ENCODE measurements at regions not wholly inside any gene's neighbourhood (a gene's known extent, or its start where the extent isn't known, plus 50 kb on each side); places are given as distances from the start of the nearest gene placed in this dataset.

DNA sequence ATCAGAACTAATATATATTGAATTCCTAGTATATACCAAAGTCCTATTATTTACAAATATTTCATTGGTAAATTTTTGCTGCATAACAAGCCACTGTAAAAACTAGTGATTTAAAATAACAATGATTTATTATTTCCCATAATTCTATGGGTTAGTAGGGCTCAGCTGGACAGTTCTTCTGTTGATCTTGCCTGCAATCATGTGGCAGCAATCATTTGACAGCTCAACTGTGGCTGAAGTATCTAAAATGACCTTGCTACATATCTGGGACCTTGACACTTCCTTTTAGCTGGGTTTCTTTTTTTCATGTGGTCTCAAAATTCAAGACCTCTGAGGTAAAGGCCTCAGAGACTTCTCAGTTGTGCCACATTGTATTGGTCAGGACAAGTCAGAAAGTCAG, 598.5 kb upstream of the PITX2 start:
- TF ChIP-seq, protein P1, sequence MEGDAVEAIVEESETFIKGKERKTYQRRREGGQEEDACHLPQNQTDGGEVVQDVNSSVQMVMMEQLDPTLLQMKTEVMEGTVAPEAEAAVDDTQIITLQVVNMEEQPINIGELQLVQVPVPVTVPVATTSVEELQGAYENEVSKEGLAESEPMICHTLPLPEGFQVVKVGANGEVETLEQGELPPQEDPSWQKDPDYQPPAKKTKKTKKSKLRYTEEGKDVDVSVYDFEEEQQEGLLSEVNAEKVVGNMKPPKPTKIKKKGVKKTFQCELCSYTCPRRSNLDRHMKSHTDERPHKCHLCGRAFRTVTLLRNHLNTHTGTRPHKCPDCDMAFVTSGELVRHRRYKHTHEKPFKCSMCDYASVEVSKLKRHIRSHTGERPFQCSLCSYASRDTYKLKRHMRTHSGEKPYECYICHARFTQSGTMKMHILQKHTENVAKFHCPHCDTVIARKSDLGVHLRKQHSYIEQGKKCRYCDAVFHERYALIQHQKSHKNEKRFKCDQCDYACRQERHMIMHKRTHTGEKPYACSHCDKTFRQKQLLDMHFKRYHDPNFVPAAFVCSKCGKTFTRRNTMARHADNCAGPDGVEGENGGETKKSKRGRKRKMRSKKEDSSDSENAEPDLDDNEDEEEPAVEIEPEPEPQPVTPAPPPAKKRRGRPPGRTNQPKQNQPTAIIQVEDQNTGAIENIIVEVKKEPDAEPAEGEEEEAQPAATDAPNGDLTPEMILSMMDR (IDR thresholded peaks at IDR 0.05 in 4 of 5, conservative IDR thresholded peaks at IDR 0.05 in 1 of 5) = no peak
- TF ChIP-seq POLR2A (IDR thresholded peaks at IDR 0.05) = no peak
